GM18867 (cell line): ENCODE measurements at regions not wholly inside any gene's neighbourhood (a gene's known extent, or its start where the extent isn't known, plus 50 kb on each side); places are given as distances from the start of the nearest gene placed in this dataset.

ENCODE experiments used
- ATAC-seq: cut with Tn5 transposase; IDR thresholded peaks from one replicate; pipeline ENCODE4 v1.9.1; 2021; ENCODE audit warnings: mild to moderate bottlenecking, moderate library complexity; ENCODE audit not compliant: unreplicated experiment

- no peak for ATAC-seq
Measured at GRCh38 chr13:54150851-54151250, 1122.2 kb downstream of the OLFM4 start.

GRCh38 chr13:54162069-54162468 is 1133.5 kb downstream of the OLFM4 start:
- no peak for ATAC-seq

- no peak for ATAC-seq
Measured at GRCh38 chr13:54165581-54166215, 1137.1 kb downstream of the OLFM4 start.

GRCh38 chr13:54173996-54174395 is 1145.4 kb downstream of the OLFM4 start:
- ATAC-seq, result no peak

- no peak for ATAC-seq
Measured at GRCh38 chr13:54175466-54175865, 1146.9 kb downstream of the OLFM4 start.

GRCh38 chr13:54177466-54177865 is 1148.9 kb downstream of the OLFM4 start:
- ATAC-seq, result no peak

- no peak for ATAC-seq
Measured at GRCh38 chr13:54183166-54183565, 1154.6 kb downstream of the OLFM4 start.

GRCh38 chr13:54183728-54184127 is 1155.1 kb downstream of the OLFM4 start:
- ATAC-seq, result no peak

- ATAC-seq, result no peak
Measured at GRCh38 chr13:54184576-54184975, 1156.0 kb downstream of the OLFM4 start.

- no peak for ATAC-seq
Measured at GRCh38 chr13:54185101-54185500, 1156.5 kb downstream of the OLFM4 start.

GRCh38 chr13:54185785-54186184 is 1157.2 kb downstream of the OLFM4 start:
- no peak for ATAC-seq

GRCh38 chr13:54187461-54187860 is 1158.8 kb downstream of the OLFM4 start:
- ATAC-seq, result no peak

- ATAC-seq, result no peak
Measured at GRCh38 chr13:54194233-54195024, 1165.8 kb downstream of the OLFM4 start.

- ATAC-seq, result no peak
Measured at GRCh38 chr13:54196684-54197083, 1168.1 kb downstream of the OLFM4 start.

- ATAC-seq, result no peak
Measured at GRCh38 chr13:54198911-54199310, 1170.3 kb downstream of the OLFM4 start.

GRCh38 chr13:54206626-54207025 is 1178.0 kb downstream of the OLFM4 start:
- ATAC-seq, result no peak

- ATAC-seq, result no peak
Measured at GRCh38 chr13:54210397-54211049, 1181.9 kb downstream of the OLFM4 start.

- ATAC-seq, result no peak
Measured at GRCh38 chr13:54216221-54216620, 1187.6 kb downstream of the OLFM4 start.

GRCh38 chr13:54226876-54227275 is 1198.3 kb downstream of the OLFM4 start:
- ATAC-seq, result no peak

- no peak for ATAC-seq
Measured at GRCh38 chr13:54232700-54233099, 1204.1 kb downstream of the OLFM4 start.

- no peak for ATAC-seq
Measured at GRCh38 chr13:54234607-54235006, 1206.0 kb downstream of the OLFM4 start.

- no peak for ATAC-seq
Measured at GRCh38 chr13:54241719-54242118, 1213.1 kb downstream of the OLFM4 start.
